ENCODE measurements at regions not wholly inside any gene's neighbourhood (a gene's known extent, or its start where the extent isn't known, plus 50 kb on each side); places are given as distances from the start of the nearest gene placed in this dataset.

DNA sequence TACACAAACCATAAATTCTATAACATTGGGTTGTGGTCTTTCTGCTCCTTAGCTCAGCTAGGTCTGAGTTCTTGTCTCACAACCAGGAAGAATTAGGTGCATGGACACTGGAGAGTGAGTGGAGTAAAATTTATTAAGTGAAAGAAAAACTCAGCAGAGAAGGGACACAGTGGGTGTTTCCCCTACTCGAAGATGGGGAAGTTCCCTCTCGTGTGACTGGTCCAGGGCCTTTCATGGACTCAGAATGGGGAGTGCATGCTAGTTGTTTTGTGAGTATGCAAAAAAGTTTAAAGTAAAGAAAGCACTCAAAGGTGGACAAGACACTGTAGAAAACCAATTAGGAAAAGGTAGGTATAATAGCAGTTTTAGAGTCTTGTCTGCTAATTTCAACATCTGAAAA is 215.5 kb upstream of the RORA start:
- Histone ChIP-seq H3K27ac (replicated peaks) (no peak overlapping the region), H3K9me3 (replicated peaks) (peaks cover 10% of the 10 kb centered on the region), H3K36me3 (no peaks in the 10 kb centered on the region), H3K27me3 (ENCODE audit: low read depth) (peaks cover 15% of the 10 kb centered on the region), H3K4me1 (no peaks in the 10 kb centered on the region), H3K4me3 (no peak overlapping the region)
- intact Hi-C loops (cut with micrococcal nuclease), result no loop called here
- TF ChIP-seq CTCF (IDR thresholded peaks at IDR 0.05; ENCODE audit: borderline replicate concordance), result no peak
- no peak for DNase-seq

DNA sequence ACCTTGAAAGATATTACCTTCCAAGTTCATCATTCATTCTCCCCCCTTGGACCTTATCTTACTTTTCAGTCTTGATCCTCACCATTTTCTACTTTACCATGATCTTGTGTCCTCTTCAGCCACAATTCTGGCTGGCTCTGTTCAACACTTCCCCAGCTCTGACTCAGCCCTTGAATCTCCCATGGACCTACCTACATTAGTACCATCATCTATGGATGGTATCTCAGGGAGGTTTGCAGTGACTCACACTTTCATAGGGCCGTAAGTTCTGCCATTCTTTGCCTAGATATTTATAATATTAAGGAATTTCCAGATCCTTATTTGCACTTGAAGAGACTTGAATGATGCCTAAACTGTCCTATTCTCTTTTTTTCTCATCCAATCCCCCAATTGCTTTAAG is 213.7 kb upstream of the RORA start:
- no peak for DNase-seq
- H3K27ac ChIP-seq (replicated peaks), result no peak overlapping the region
- H3K27me3 ChIP-seq (ENCODE audit: low read depth), result peaks cover 15% of the 10 kb centered on the region
- H3K4me1 ChIP-seq, result no peaks in the 10 kb centered on the region
- intact Hi-C loops (cut with micrococcal nuclease), result no loop called here
- TF ChIP-seq CTCF (IDR thresholded peaks at IDR 0.05; ENCODE audit: borderline replicate concordance), result no peak
- peaks cover 10% of the 10 kb centered on the region for H3K9me3 ChIP-seq (replicated peaks)
- H3K4me3 ChIP-seq, result no peak overlapping the region
- no peaks in the 10 kb centered on the region for H3K36me3 ChIP-seq

DNA sequence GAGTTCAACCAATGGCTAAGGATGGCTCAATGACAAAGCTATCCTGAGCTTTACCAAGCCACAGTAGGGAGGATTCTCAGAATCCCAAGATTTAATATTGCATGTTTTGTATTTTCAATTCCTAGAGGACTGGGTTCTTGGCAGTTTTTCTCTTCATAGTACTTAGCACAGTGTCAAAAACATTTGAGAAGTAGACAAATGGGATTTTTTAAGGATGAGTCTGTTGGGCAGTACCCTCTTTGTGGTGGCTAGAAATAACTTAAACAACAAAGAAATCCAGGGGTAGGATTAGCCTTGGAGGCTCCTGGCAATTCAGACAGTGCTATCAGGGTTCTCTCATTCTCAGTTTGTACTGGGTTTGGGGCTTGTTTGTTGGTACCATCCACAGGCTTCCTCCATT is 212.8 kb upstream of the RORA start:
- H3K4me3 ChIP-seq, result no peak overlapping the region
- peaks cover 13% of the 10 kb centered on the region for H3K27me3 ChIP-seq (ENCODE audit: low read depth)
- peaks cover 10% of the 10 kb centered on the region for H3K9me3 ChIP-seq (replicated peaks)
- no peak for DNase-seq
- H3K4me1 ChIP-seq, result no peaks in the 10 kb centered on the region
- no peaks in the 10 kb centered on the region for H3K36me3 ChIP-seq
- H3K27ac ChIP-seq (replicated peaks), result no peak overlapping the region
- intact Hi-C loops (cut with micrococcal nuclease), result no loop called here
- no peak for TF ChIP-seq CTCF (IDR thresholded peaks at IDR 0.05; ENCODE audit: borderline replicate concordance)

- Histone ChIP-seq H3K27ac (replicated peaks) (no peak overlapping the region), H3K9me3 (replicated peaks) (no peaks in the 10 kb centered on the region), H3K27me3 (ENCODE audit: low read depth) (peaks cover 36% of the 10 kb centered on the region), H3K36me3 (no peaks in the 10 kb centered on the region), H3K4me1 (no peaks in the 10 kb centered on the region), H3K4me3 (no peak overlapping the region)
- no peak for DNase-seq
- intact Hi-C loops (cut with micrococcal nuclease), result no loop called here
- no peak for TF ChIP-seq CTCF (IDR thresholded peaks at IDR 0.05; ENCODE audit: borderline replicate concordance)
Measured at GRCh38 chr15:61426466-61426865, 197.4 kb upstream of the RORA start.

DNA sequence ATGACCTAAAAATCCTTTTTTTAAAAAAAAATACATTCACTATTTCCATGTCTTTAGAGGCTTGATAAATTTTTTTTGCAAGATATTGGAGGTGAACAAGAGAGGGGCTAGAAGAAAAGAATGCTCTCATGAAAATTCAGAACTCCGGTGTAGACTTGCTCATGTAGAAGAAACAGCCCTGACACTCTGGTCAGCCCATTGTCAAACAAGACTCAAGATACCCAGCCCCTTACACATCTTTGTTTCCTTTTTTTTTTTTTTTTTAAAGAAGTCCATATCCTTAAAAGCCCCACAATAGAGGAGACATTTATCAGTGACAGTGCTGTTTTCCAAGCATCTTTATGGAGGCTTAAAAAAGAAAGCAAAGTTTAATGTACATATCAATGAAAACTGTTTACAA is 196.8 kb upstream of the RORA start:
- H3K27me3 ChIP-seq (ENCODE audit: low read depth), result peaks cover 39% of the 10 kb centered on the region
- no peaks in the 10 kb centered on the region for H3K9me3 ChIP-seq (replicated peaks)
- H3K36me3 ChIP-seq, result no peaks in the 10 kb centered on the region
- TF ChIP-seq CTCF (IDR thresholded peaks at IDR 0.05; ENCODE audit: borderline replicate concordance), result no peak
- no peak overlapping the region for H3K27ac ChIP-seq (replicated peaks)
- H3K4me1 ChIP-seq, result no peaks in the 10 kb centered on the region
- intact Hi-C loops (cut with micrococcal nuclease), result no loop called here
- no peak overlapping the region for H3K4me3 ChIP-seq
- DNase-seq, result no peak

DNA sequence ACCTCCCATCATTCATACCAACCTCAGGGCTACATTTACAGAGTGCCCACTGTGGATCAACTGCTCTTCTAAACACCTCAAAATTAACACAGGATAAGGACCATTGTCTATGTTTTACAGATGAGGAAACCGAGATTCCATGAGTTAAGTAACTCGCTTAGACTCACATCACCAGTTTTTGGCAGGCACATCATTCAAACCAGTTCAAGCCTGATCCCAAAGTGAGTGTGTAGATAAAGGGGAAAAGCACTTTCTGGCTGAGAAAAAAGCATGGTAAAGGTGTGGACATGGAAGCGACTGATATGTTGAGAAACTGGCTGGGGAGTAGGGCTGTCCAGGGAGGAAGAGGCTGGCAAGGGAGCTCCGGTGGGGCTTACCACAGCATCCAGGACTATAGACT is 193.7 kb upstream of the RORA start:
- no peak for TF ChIP-seq CTCF (IDR thresholded peaks at IDR 0.05; ENCODE audit: borderline replicate concordance)
- intact Hi-C loops (cut with micrococcal nuclease), result no loop called here
- Histone ChIP-seq H3K27ac (replicated peaks) (no peak overlapping the region), H3K9me3 (replicated peaks) (no peaks in the 10 kb centered on the region), H3K36me3 (no peaks in the 10 kb centered on the region), H3K27me3 (ENCODE audit: low read depth) (peaks cover 63% of the 10 kb centered on the region), H3K4me3 (no peak overlapping the region), H3K4me1 (no peaks in the 10 kb centered on the region)
- DNase-seq, result no peak

Data from left ventricle myocardium inferior (tissue), 1 donor.